ENCODE measurements at regions not wholly inside any gene's neighbourhood (a gene's known extent, or its start where the extent isn't known, plus 50 kb on each side); places are given as distances from the start of the nearest gene placed in this dataset.

GRCh38 chr6:6905961-6906518 lies 201.7 kb upstream of the RREB1 start:
- TF ChIP-seq CTCF (conservative IDR thresholded peaks at IDR 0.05) (no peak), ZFX (IDR thresholded peaks at IDR 0.05) (no peak)
